ENCODE measurements at regions not wholly inside any gene's neighbourhood (a gene's known extent, or its start where the extent isn't known, plus 50 kb on each side); places are given as distances from the start of the nearest gene placed in this dataset.
A peak's percentile ranks its signal among the peaks of the same experiment; 100 is the strongest.

DNA sequence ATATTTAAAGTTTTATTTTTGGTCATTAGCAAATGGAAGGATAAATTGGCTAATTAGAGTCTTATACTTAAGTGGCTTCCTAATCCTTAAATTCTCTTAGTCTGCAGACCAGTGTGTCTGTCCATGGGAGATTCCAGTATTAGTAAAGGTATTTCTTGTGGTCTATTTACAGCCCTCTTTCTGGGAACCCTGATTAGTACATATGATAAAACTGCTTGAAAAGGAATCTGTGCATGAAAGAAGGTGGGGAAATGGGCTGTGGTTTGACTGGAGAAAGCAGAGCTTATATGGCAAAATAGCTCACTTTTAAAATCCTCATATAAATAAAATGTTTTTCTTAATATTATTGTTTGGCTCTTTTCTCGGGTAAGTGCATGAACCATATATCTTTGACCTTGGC lies 124.5 kb upstream of the RHOBTB1 start:
- ATAC-seq (no peak), FAIRE-seq (no peak), DNase-seq (ENCODE audit: low read depth in 1 of 2, low spot score in 1 of 2) (no peak)
- ChIA-PET POLR2A (no interaction called here), CTCF (no interaction called here)
- Histone ChIP-seq H3K4me2 (no peak overlapping the region), H3K9me3 (no peaks in the 10 kb centered on the region), H3K27ac (0 out of 6 replicates have a peak overlapping the region, but pooled peaks of 1 of the 2 experiments have one; percentile 68), H3K4me1 (peaks cover 37% of the 10 kb centered on the region), H3K4me3 (no peak overlapping the region)
- TF ChIP-seq E2F6 (IDR thresholded peaks at IDR 0.05; ENCODE audit: borderline replicate concordance, low read depth) (no peak), RAD21 (conservative IDR thresholded peaks at IDR 0.05 in 1 of 2, IDR thresholded peaks at IDR 0.05 in 1 of 2) (no peak), CTCF (IDR thresholded peaks at IDR 0.05) (no peak), HES2 (IDR thresholded peaks at IDR 0.05) (no peak), MYC (IDR thresholded peaks at IDR 0.05; ENCODE audit: borderline replicate concordance, low read length) (no peak), JUN (IDR thresholded peaks at IDR 0.05) (no peak), MAX (IDR thresholded peaks at IDR 0.05) (no peak), HOXB5 (CRISPR knock-in tag; IDR thresholded peaks at IDR 0.05) (no peak), EHF (CRISPR knock-in tag; IDR thresholded peaks at IDR 0.05) (no peak), ELK1 (IDR thresholded peaks at IDR 0.05; ENCODE audit: low read depth, low read length) (no peak), SMC3 (IDR thresholded peaks at IDR 0.05) (no peak), TFCP2L1 (CRISPR knock-in tag; IDR thresholded peaks at IDR 0.05) (no peak), NPAS2 (CRISPR knock-in tag; IDR thresholded peaks at IDR 0.05; ENCODE audit: borderline replicate concordance) (no peak)
- TF ChIP-seq, protein P1, sequence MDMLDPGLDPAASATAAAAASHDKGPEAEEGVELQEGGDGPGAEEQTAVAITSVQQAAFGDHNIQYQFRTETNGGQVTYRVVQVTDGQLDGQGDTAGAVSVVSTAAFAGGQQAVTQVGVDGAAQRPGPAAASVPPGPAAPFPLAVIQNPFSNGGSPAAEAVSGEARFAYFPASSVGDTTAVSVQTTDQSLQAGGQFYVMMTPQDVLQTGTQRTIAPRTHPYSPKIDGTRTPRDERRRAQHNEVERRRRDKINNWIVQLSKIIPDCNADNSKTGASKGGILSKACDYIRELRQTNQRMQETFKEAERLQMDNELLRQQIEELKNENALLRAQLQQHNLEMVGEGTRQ (IDR thresholded peaks at IDR 0.05), result no peak
- WGBS (ENCODE audit: missing lambda C conversion rate), result 80% methylated on average over 1 of the region's 1 CpG

DNA sequence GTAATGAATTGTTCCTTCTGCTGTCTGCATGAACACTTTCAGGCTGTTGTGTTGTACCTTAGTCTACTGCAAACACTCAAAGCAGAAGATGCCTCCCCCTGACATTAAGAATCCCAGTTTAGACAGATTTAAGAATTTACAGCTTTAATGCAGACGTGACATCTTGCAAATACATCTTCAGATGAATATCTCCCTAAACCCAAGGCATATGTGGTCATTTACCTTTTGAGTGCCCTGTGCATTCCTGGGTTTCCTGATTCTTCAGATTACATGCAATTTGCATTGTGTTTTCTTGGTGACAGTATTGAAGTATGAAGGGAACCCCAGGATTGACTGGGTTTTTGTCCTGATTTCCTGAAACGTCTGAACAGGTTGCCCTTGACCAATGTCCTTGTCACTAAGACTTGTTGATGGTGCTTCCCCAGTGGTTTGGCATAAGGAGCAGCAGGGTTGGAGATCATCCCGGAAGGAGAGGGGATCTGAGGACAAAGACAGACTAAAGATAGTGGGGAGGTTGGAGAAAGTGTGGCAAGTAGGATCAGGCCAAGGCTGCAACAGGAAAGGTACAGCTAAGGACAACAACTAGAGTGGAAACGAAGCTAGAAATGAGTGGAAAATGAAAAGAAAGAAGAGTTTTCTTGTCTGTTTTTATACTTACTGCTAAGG lies 123.8 kb upstream of the RHOBTB1 start:
- no peak overlapping the region for H3K4me3 ChIP-seq
- H3K9me3 ChIP-seq, result no peaks in the 10 kb centered on the region
- ATAC-seq, result peak in 1 of 2 experiments; percentile 14; a peak in 2 of 6 replicates
- H3K4me1 ChIP-seq, result peaks cover 44% of the 10 kb centered on the region
- TF ChIP-seq HOXB5 (CRISPR knock-in tag; IDR thresholded peaks at IDR 0.05), result no peak
- no peak for TF ChIP-seq FOSL2 (IDR thresholded peaks at IDR 0.05)
- TF ChIP-seq FOSL2 (CRISPR knock-in tag; IDR thresholded peaks at IDR 0.05), result no peak
- no peak for TF ChIP-seq HOXB13 (CRISPR knock-in tag; IDR thresholded peaks at IDR 0.05; ENCODE audit: low read depth)
- no peak for TF ChIP-seq MAZ (IDR thresholded peaks at IDR 0.05; ENCODE audit: borderline replicate concordance, low read depth, low read length)
- TF ChIP-seq MAX (IDR thresholded peaks at IDR 0.05), result no peak
- no peak for TF ChIP-seq EHF (CRISPR knock-in tag; IDR thresholded peaks at IDR 0.05)
- TF ChIP-seq EP300 (IDR thresholded peaks at IDR 0.05), result no peak
- TF ChIP-seq ZNF302 (CRISPR knock-in tag; IDR thresholded peaks at IDR 0.05), result no peak
- no peak for TF ChIP-seq NPAS2 (CRISPR knock-in tag; IDR thresholded peaks at IDR 0.05; ENCODE audit: borderline replicate concordance)
- ChIA-PET POLR2A (no interaction called here), CTCF (no interaction called here)
- peak overlapping the region; percentile 48 for H3K4me2 ChIP-seq
- peak overlapping the region; percentile 68 to 76 for H3K27ac ChIP-seq
- 73% methylated on average over 4 of the region's 4 CpGs for WGBS (ENCODE audit: missing lambda C conversion rate)
- peak in 1 of 2 experiments; percentile 2 for DNase-seq (ENCODE audit: low read depth in 1 of 2, low spot score in 1 of 2)
- no peak for FAIRE-seq

Data from A549 (cell line).